ENCODE measurements at regions not wholly inside any gene's neighbourhood (a gene's known extent, or its start where the extent isn't known, plus 50 kb on each side); places are given as distances from the start of the nearest gene placed in this dataset.
"Not testable (repeated sequence)": the region's sequence is repeated elsewhere in the genome, so short reads cannot be mapped to it uniquely, and the experiment has no call there.

DNA sequence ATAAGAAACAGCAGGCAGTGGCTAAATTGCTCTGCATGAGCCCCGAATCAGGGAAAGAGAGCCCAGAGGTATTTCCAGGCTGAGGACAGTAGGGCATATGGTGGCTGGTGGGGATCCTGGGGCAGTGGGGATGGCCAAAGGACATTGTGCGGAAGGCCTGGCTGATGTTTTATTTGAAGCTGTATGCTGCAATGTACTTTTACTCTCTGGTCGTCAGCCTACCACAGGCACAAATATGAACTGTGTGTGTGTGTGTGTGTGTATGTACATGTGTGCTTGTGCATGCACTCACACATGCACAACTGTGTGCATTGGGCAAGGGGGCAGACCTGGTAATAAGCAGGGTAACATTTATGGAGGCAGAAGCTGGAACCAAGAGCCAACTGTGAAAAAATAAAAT lies 74.7 kb upstream of the GZMB start:
- TF ChIP-seq, protein P1, sequence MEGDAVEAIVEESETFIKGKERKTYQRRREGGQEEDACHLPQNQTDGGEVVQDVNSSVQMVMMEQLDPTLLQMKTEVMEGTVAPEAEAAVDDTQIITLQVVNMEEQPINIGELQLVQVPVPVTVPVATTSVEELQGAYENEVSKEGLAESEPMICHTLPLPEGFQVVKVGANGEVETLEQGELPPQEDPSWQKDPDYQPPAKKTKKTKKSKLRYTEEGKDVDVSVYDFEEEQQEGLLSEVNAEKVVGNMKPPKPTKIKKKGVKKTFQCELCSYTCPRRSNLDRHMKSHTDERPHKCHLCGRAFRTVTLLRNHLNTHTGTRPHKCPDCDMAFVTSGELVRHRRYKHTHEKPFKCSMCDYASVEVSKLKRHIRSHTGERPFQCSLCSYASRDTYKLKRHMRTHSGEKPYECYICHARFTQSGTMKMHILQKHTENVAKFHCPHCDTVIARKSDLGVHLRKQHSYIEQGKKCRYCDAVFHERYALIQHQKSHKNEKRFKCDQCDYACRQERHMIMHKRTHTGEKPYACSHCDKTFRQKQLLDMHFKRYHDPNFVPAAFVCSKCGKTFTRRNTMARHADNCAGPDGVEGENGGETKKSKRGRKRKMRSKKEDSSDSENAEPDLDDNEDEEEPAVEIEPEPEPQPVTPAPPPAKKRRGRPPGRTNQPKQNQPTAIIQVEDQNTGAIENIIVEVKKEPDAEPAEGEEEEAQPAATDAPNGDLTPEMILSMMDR (IDR thresholded peaks at IDR 0.05; ENCODE audit: low read depth, low read length): no peak
- H3K4me3 ChIP-seq (replicated peaks in 1 of 2; ENCODE audit: low read depth in 2 of 2, low read length in 2 of 2): no peak overlapping the region
- no peak for DNase-seq (ENCODE audit: low read depth in 2 of 2)

GRCh38 chr14:24706351-24706750 lies 72.4 kb upstream of the GZMB start:
- TF ChIP-seq, protein P1 (IDR thresholded peaks at IDR 0.05; ENCODE audit: low read depth, low read length): no peak

GRCh38 chr14:24705840-24706239 lies 71.8 kb upstream of the GZMB start:
- TF ChIP-seq, protein P1 (IDR thresholded peaks at IDR 0.05; ENCODE audit: low read depth, low read length): no peak
- no peak for DNase-seq (ENCODE audit: low read depth in 2 of 2)
- no peak overlapping the region for H3K4me3 ChIP-seq (replicated peaks in 1 of 2; ENCODE audit: low read depth in 2 of 2, low read length in 2 of 2)

More at GRCh38 chr14:24706351-24706750, 72.4 kb upstream of the GZMB start:
- H3K4me3 ChIP-seq (replicated peaks in 1 of 2; ENCODE audit: low read depth in 2 of 2, low read length in 2 of 2): no peak overlapping the region
- no peak for DNase-seq (ENCODE audit: low read depth in 2 of 2)

- TF ChIP-seq, protein P1 (IDR thresholded peaks at IDR 0.05; ENCODE audit: low read depth, low read length): no peak
These were observed 67.1 kb upstream of the GZMB start for GRCh38 chr14:24701062-24701461.

DNA sequence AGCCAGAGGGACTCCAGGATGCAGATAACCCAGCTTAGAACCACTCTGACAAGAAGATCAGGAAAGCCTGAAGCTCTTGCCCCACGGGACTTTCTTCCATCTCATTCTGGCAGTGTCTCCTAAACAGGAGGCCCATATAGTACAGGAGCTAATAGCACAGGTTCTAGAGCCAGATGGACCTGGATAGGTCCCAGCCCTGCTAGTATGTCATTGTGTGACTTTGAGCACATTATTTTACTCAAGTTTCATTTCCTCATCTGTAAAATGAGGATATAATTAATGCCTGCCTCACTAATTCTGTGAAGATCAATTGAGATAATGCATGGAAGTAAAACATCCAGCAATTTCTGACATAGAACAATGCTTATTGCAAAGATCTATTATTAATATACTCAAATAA lies 66.5 kb upstream of the GZMB start:
- no peak for DNase-seq (ENCODE audit: low read depth in 2 of 2)
- TF ChIP-seq, protein P1 (IDR thresholded peaks at IDR 0.05; ENCODE audit: low read depth, low read length): no peak

More at GRCh38 chr14:24701062-24701461, 67.1 kb upstream of the GZMB start:
- no peak for DNase-seq (ENCODE audit: low read depth in 2 of 2)
- H3K4me3 ChIP-seq (replicated peaks in 1 of 2; ENCODE audit: low read depth in 2 of 2, low read length in 2 of 2): no peak overlapping the region

DNA sequence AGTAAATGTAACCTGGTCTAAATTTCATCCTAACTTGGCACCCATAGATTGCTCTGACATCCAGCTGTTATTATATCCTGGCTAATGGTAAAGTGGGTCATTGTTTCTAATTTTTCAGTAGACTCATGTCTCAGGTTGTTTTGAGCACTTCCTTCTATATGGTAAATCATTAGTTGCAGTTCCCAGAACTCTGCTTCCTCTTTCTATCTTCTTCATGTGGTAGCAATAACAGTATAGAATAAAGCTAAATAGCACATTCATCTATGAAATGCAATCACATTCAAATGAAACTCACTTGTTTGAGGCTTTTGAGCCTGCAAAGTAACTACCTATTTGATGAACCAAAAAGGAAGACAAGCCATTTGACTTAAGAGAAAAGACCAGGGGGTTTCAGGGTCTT lies 65.1 kb upstream of the GZMB start:
- H3K4me3 ChIP-seq (replicated peaks in 1 of 2; ENCODE audit: low read depth in 2 of 2, low read length in 2 of 2): no peak overlapping the region
- no peak for DNase-seq (ENCODE audit: low read depth in 2 of 2)
- TF ChIP-seq, protein P1 (IDR thresholded peaks at IDR 0.05; ENCODE audit: low read depth, low read length): no peak

More for the DNA sequence above, 66.5 kb upstream of the GZMB start:
- H3K4me3 ChIP-seq (replicated peaks in 1 of 2; ENCODE audit: low read depth in 2 of 2, low read length in 2 of 2): no peak overlapping the region

- H3K4me3 ChIP-seq (replicated peaks in 1 of 2; ENCODE audit: low read depth in 2 of 2, low read length in 2 of 2); DNase-seq (ENCODE audit: low read depth in 2 of 2): not testable (repeated sequence)
These were observed 62.4 kb upstream of the GZMB start for GRCh38 chr14:24696280-24696920.
